GM04504 (cell line): ENCODE measurements at regions not wholly inside any gene's neighbourhood (a gene's known extent, or its start where the extent isn't known, plus 50 kb on each side); places are given as distances from the start of the nearest gene placed in this dataset.
A peak's percentile ranks its signal among the peaks of the same experiment; 100 is the strongest.
"Not testable (repeated sequence)": the region's sequence is repeated elsewhere in the genome, so short reads cannot be mapped to it uniquely, and the experiment has no call there.

Source experiments
- DNase-seq: peaks from one replicate; pipeline ENCODE4 v3.0.0-alpha.2; 2012; ENCODE audit warnings: low read depth

GRCh38 chr6:155587817-155588216 lies 132.2 kb upstream of the NOX3 start:
- DNase-seq, result no peak

- DNase-seq, result no peak
Measured at GRCh38 chr6:155586090-155586489, 130.5 kb upstream of the NOX3 start.

GRCh38 chr6:155584006-155584405 lies 128.4 kb upstream of the NOX3 start:
- DNase-seq, result no peak

- no peak for DNase-seq
Measured at GRCh38 chr6:155582016-155582991, 126.7 kb upstream of the NOX3 start.

- DNase-seq, result no peak
Measured at GRCh38 chr6:155580904-155581303, 125.3 kb upstream of the NOX3 start.

- DNase-seq, result no peak
Measured at GRCh38 chr6:155578251-155578650, 122.6 kb upstream of the NOX3 start.

GRCh38 chr6:155561966-155562364 lies 106.3 kb upstream of the NOX3 start:
- no peak for DNase-seq

- no peak for DNase-seq
Measured at GRCh38 chr6:155561257-155561965, 105.8 kb upstream of the NOX3 start.

- DNase-seq, result no peak
Measured at GRCh38 chr6:155549928-155550327, 94.3 kb upstream of the NOX3 start.

- DNase-seq, result no peak
Measured at GRCh38 chr6:155549028-155549798, 93.6 kb upstream of the NOX3 start.

- no peak for DNase-seq
Measured at GRCh38 chr6:155548576-155548975, 92.9 kb upstream of the NOX3 start.

- no peak for DNase-seq
Measured at GRCh38 chr6:155544677-155545076, 89.0 kb upstream of the NOX3 start.

GRCh38 chr6:155543166-155543847 lies 87.7 kb upstream of the NOX3 start:
- no peak for DNase-seq

GRCh38 chr6:155542036-155542435 lies 86.4 kb upstream of the NOX3 start:
- DNase-seq, result no peak

GRCh38 chr6:155538708-155539390 lies 83.2 kb upstream of the NOX3 start:
- DNase-seq, result no peak

GRCh38 chr6:155534678-155535077 lies 79.0 kb upstream of the NOX3 start:
- no peak for DNase-seq

- DNase-seq, result peak; percentile 23
Measured at GRCh38 chr6:155530219-155530834, 74.7 kb upstream of the NOX3 start.

GRCh38 chr6:155529814-155530213 lies 74.2 kb upstream of the NOX3 start:
- not testable (repeated sequence) for DNase-seq

GRCh38 chr6:155528982-155529453 lies 73.4 kb upstream of the NOX3 start:
- peak; percentile 79 for DNase-seq

GRCh38 chr6:155528335-155528734 lies 72.7 kb upstream of the NOX3 start:
- no peak for DNase-seq

GRCh38 chr6:155527443-155527842 lies 71.8 kb upstream of the NOX3 start:
- DNase-seq, result no peak
